Activated T-cell treated with anti-CD3 and anti-CD28 coated beads for 4 hours (primary cell): ENCODE measurements at regions not wholly inside any gene's neighbourhood (a gene's known extent, or its start where the extent isn't known, plus 50 kb on each side); places are given as distances from the start of the nearest gene placed in this dataset.

Source experiments
- DNase-seq: peaks from one replicate; pipeline ENCODE4 v3.0.0-alpha.2; 2020

DNA sequence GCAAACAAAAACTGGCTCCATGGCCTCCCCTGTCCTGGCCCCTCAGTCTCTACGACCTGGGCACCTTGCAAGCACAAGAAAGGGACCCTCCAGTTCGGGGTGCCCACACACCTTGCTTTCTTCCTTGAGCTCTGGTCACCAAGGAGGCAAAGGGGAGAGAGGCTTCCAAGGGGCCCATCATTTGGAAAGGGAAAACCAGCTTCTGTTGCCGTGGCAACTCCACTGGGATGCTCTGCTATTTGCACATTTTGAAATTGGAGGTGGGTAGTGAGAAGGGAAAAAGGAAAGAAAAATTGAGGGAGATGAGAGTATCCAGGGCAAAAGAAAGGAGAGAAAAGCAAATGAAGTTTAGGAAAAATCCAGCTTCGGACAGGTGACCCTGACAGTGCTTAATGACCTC is 388.4 kb downstream of the SHANK2 start:
- DNase-seq: no peak

DNA sequence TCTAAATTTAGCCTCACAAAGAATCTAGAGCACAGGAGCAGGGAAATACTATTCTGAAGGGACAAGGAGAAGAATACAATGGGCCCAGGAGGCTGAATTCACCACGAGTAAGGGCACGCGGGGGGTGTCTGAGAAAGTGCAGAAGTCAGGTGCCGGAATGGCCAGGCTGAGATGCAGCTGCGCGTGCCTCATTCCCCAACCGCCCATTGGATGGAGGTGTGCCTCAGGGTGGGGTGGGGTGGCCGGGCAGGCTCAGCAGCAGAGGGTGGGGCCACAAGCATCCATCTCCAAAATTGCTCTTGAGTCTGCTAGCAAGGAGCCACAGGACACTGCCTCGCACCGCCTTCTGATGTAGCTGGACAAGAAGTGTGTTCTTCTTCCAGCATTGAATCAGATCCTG is 387.0 kb downstream of the SHANK2 start:
- no peak for DNase-seq

DNA sequence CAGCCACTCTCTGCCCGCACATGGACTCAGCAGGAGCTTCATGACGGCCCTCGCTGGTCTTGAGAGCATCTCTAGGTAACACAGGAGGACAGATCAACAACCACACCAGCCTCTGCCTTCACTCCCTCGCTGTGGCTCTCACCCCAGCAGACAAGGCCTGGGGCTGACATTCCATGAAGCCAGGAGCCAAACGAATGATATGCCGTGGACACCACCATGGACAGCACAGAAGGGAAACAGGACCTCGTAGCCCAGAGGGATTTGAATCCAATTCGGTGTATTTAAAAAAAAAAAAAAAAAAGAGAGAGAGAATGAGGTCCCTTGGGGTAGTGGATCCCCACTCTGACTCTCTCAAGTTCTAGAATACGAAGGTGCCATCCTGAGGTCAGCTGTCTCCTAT is 385.5 kb downstream of the SHANK2 start:
- DNase-seq: no peak

DNA sequence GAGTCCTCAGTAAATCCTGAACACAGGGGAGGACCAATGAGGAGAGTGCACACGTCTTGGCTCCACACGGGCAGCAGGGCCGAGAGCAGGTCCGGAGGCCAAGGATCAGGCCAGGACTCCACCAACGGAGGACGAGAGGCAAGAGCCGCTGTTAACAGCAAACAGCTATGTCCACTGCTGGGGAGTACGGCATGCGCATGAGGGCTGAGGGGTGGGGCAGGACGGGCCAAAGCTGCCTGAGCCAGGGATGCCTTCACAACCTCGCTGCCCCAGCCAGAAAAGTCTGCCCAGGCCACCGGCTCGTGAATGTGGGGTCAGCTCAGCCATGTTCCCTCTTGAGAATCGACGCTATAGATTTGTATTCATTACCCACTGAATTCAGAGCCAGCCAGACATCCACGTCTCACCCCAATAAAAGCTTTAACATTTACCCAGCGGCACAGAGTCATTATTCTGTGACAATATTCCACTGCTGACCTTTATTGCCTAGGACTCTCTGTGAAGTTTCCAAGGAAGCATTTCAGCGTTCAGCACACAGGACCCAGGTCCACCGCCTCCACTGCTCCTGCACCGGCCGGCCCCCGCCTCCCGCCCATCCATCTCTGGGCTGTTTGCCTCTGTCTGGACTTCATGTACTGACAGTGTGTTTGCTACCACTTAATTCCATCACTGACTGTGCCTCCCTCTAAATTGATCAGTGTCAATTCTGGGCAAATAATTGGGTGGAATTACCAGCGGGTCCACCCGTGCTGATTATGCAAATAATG is 384.9 kb downstream of the SHANK2 start:
- DNase-seq: no peak

DNA sequence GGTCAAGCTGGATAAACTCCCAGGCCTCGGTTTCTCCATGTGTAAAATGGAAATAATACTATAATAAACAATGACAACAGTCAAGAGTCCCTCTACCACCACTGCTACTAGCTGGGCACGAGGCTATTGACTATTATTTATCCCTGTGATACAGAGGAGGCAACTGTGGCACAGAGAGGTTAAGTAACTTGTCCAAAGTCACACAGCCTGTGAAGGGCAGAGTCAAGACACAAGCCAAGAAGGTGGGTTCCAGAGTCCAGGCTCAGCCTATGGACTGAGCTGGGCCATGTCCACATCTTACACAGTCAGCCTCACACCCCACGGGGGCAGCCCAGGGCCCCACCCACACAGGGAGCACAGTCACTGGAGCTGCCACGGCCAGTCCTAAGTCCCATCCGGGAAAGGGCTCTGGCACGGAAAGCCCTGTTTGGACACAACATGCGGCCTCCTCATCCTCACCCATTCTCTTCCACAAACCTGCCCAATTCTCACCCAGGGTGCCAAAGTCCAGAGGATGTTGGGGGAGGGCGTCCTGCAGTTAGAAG is 384.0 kb downstream of the SHANK2 start:
- no peak for DNase-seq

DNA sequence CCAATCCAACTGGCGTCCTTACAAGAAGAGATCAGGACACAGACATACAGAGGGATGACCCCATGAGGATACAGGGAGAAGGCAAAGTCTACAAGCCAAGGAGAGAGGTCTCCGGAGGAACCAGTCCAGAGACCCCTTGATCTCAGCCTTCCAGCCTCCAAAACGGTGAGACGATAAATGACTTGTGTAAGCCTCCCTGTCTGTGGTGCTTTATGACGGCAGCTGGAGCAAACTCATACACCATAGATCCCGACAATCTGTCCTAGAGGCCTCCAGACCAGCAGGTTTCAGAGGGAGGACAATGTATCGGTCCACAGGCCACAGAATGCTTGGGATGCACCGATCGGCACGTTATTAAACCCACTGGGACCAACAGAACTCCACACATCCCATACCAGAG is 383.3 kb downstream of the SHANK2 start:
- no peak for DNase-seq

DNA sequence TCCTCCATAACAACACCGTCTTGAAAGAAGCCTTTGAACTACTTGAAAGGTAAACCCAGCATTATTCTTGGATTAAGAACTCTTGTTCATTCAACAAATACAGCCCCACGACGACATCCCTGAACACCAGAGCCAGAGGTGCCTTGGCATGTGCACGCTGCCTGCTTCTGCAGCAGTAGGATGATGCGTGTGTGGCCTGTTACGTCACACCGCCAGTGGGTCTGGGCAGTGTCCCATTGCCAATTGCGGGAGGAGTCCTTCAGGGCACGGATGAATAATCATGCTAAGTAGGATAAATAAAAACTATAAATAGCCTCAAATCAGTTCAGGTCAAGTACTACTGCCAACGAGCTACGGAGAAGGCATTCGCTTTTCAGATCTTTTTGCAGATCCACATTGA is 380.5 kb downstream of the SHANK2 start:
- DNase-seq: no peak

DNA sequence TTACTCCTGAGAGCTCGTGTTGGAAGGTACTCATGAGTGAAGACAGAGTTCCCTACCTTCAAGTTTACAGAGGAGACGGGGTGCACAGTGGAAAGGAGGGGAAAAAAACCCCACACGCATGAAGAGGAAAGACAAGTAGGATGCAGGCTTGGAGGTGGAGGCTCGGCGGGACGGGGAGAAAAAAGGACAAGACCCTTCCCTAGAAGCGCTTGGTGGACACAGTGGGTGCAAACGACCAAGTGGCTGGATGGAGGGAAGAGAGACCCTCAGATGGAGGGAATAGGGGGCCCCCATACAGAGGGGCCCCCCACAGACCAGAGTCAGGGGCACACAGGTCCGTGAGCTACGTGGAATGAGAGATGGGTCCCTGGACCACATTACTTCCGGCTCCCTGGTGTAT is 380.1 kb downstream of the SHANK2 start:
- DNase-seq: no peak

DNA sequence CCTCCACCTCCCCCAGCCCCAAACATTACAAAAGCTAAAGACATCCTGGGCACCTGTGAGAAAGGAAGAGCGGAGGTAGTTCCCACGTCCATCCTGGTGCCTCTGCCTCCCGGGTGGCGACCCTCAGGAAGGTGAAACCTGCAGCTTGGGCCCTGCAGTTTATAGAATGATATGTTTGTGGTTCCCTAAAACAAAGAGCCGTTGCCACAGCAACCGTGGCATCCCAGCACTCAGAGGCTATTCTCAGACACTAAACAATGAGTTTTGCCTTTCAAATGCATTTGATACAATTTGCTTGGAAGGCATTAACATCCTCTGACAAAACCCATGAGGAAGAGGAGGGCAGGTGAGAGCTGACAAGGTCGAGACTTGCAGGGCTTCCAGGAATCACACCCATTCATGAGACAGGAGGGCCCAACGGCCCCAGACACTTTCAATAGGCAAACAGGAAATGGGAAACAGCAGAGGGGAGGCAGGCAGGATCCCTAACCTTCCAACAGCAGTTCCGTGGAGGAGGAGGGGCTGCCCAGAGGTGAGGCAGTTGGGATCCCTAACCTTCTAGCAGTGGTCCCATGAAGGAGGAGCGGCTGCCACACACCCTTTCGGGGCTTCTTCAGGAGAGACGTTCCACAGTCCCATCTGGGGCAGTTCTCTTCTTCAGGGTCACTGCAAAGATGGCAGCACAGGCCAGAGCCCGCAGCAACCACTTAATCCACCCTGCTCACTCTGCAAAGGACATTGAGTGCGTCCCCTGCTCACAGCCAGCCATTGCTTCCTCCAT is 379.2 kb downstream of the SHANK2 start:
- DNase-seq: no peak

DNA sequence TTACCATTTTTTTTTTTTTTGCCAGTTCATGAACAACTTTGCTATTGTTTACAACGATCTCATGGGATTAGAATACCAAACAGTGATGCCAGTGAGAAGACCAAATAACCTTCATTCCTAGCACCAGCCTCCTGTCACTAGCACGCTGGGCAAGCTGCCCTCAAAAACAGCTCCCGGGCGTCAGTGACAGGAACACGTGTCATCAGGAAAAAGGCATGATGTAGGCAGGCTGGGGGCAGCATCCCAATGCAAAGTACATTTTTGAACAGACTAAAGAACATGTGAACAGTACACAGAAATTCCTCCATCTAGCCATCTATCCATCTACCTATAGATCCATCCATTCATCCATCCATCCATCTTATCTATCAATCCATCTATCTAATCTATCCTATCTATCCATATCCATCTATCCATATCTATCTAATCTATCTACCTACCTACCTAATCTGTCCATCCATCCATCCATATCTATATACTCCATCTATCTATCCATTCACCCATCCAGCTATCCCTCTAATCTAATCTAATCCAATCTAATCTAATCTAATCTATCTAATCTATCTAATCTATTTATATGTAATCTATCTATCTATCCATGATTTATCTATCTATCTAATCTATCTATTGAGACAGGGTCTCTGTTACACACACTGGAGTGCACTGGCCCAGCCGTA is 378.5 kb downstream of the SHANK2 start:
- no peak for DNase-seq

DNA sequence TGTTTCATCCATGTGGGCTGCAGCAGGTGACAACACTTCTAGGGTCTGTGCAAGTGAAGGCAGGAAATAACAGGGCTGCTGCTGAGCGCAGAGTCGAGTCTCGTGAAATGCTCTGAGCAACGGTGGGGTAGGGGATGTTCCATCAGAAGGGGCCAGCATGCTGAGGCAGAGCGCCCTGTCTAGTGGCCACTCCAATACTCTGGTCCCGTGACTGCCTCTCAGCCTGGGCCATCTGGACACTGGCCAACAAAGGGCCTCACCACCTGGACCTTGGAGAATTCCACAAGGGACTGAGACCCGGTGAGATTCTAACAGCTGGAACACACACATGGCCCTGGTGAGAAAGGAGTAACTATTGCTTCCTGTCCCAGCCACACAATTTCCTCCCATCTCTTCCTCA is 375.7 kb downstream of the SHANK2 start:
- DNase-seq: no peak

DNA sequence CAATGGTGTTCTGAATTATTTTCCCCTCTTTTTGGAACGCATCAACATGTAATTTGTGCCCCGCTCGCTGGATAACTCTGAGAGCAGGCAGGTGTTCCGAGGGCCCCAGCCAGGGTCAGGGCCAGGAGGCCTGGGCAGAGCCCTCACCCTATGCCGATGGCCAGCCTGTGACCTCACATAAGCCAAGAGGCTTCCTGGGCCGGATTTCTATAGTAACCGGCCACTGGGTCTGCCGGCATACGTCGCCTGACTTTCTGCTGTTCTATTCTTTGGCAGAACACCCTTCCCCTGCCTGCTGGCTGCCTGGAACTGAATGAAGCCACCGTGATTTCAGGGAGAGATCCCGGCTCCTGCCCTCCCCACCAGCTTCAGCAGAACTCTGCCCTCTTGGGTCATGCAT is 375.2 kb downstream of the SHANK2 start:
- DNase-seq: no peak

DNA sequence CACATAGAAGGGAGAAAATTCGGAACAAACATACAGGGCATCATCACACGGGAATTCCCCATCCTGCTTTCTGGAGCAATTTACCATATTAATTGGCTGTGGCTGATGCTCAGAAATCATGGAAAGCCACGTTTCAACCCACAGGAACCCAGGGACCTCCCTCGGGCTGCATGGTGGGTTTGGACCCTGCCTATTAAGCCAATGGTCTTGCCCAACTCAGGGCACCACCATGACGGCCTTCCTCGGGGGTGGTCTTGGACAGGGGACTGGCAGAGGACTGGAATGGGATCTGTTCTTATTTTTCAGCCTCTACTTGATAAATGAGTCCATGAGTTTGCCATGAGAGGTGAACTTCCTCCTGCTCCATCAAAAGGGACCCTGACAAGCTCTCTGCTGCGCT is 374.0 kb downstream of the SHANK2 start:
- DNase-seq: no peak

DNA sequence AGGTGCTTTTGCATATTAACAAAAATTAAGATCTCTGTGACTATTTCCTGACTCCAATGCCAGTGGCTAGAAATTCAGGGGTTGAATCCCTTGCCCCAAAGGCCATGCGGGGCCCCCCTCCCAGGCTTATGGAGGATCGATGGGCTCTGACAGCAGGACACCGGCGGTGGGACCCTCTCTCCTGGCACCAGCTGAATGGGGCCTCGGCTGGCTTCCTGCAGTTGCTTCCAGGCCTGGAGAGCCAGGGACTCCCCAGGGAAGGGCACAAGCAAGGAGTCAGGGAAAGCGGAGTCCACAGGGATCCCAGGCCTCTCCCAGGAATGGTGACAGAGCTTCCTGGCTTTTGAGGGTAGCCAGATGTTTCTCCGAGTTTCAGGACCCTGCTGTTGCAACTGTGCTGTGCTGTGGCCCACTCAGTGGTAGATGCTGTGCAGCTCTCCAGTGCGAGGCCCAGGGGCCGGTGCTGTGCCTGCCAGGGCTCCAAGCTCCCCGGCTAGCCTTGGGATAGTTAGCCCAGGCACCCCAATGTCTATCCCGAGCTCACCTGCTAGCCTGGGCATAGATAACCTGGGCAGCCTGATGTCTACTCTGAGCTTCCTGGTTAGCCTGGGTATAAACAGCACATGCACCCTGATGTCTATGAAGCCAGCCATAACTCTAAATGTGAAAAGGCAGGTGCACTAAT is 372.6 kb downstream of the SHANK2 start:
- no peak for DNase-seq

DNA sequence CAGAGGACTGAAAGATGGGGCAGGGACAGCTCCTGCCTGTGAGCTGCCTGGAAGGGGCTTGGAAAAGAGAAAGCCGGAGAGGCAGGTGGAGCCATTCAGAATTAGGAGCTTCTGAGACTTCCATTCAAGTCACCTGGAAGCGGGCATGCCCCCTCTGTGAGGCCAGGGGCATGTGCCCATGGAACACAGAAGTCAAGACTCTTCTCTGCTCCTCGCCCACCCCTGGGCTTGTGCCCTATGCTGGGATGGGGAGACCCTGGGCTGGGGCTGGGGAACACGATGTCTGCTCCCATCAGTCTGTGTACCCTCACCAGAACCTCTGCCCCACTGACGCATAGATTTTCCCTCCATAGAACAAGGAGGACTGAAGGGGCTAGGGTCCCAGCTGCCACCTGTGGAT is 372.0 kb downstream of the SHANK2 start:
- DNase-seq: no peak

DNA sequence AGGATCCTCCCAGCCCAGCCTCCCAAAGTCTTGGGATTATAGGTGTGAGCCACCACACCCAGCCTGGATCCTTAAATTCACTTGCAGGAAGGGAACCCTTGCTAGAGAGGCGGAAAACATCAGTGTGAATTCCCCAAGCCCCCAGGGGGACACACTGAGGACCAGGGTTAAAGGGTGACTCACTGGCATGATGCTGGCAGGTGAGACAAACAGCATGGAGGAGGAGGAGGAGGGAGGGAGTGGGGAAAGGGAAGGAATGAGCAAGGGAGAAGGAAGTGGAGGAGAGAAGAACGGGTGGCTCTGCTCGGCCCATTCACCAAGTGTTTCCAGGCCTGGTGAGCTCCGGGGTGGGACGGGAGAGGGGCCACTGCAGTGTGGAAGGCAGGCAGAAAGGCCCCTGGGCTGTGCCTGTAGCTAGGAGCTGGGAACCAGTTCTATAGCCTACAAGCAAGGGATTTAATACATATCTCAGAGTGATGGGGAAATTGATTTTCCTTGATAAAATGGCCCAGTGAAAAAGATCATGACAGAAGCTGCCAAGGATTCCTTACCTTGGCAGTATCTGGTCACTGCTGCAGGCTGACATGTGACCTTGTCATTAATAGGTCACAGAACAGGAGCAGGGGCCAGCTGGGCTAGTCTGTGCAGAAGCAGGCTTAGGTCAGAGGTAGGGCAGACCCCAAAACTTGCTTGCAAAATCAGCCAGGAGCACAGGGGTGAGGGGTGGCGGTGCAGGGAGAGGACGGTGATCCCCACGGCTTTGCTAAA is 370.2 kb downstream of the SHANK2 start:
- no peak for DNase-seq

DNA sequence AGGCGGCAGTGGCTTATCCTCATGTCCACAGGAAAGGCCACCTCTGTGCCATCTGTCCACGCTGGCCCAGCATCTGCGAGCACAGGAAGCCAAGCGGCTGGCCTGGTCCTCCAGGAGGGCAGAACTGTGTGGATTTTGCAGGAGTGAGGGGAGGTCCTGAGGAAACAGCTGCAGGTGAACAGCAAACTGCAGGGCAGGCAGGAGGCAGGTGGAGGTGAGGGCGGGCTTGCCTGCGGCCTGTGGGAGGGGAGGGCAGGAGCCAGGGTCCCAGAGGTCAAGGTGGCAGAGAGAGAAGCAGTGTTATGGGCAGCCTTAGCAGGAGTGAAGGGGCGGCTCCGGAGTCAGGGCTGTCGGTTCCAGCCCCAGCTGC is 369.7 kb downstream of the SHANK2 start:
- DNase-seq: no peak

DNA sequence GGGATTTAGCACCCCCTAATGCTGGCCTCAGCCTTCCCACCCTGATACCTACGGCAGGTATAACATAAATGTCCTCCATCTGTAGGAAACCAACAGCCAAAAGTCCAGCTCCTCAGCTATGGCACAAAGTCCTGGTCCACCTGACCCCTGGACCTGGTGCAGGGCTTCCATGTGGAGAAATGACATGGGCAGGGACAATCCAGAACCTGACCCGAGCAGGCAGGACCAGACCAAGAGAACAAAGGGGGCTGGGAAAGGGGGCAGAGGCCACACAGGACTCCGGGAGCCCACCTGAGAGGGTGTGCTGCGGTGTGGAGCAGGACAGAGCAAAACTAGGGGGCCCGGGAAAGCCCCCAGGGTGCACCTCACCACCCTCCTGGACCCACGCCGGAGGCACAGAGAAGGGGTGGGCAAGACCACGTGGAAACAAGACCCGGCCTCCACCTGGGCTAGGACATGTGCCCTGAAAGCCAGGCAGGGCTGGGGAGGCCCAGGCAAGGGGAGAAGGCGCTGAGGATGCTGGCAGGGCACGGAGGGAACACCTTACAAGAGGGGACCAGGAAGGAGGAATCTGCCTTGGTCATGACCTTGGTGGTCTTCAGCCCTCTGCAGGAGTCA is 368.9 kb downstream of the SHANK2 start:
- DNase-seq: no peak

DNA sequence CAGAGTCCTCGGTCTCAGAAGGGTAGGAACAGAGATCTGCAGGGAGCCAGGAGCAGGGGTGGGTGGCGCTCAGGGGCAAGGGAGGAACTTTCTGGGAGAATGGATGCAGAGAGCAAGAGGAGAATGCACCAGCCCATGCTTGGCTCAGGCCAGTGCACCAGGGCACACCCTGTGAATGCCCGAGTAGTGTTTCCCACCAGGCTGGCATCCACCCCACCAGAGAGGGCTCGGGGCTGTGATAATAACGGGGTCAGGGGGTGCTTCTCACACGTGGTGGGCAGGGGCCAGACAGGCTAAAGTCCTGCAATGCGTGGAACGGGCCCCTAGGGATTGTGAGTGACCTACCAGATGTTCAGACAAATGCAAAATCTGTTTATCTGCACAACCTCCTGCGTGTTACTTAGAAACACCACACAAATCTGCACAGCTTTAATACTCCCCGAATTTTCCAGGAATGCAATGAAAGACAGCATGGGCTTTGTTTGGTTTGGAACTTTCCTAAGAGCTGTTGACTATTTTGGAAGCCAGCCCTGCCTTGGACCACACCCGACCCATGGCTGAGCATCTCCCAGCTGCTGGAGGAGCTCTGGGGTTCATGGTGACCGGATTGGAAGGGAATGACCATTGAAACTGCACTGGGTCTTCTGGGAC is 368.3 kb downstream of the SHANK2 start:
- DNase-seq: no peak

DNA sequence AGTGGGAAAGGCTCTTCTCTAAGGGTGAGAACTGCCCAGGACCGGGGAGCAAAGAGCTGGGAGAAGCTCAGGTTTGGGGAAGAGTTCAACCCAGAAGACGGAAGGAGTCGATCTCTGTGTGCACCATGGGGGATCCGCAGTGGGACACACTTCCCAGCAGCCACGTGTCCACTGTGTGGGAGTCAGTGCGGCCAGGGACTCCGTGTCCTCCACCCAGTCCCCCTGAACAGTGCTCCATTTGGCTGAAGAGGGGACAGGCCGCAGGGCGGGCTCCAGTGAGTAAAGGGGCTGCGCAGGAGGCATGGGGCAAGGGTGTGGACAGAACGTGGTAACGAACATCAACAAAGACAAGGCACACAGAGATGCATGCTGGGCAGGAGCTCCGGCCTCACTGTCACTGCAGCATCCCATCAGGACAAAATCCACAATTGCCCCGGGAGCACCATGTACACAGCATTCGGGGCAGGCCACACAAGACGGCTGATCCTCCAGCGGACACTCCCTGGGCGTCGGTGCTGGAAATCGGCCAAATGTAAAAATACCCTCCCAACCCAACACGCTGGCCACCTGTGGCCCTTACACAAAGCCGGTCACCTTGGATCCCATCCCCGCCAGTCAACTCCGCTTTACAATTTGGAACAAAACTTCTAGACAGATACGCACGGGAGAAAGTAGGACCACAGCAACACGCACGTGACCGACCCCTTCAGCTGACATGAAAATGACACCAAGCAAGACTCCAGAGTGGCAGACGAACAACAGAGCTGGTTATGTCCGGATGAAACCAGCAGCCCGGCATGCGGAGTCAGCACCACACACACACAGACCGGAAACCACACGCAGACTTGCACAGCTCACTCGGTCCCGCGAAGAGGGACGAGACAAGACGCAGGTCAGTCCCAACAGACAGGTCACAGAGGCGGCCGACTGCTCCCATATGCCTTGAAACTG is 366.8 kb downstream of the SHANK2 start:
- DNase-seq: no peak
